ENCODE measurements at regions not wholly inside any gene's neighbourhood (a gene's known extent, or its start where the extent isn't known, plus 50 kb on each side); places are given as distances from the start of the nearest gene placed in this dataset.
"Not testable (repeated sequence)": the region's sequence is repeated elsewhere in the genome, so short reads cannot be mapped to it uniquely, and the experiment has no call there.

GRCh38 chr12:131395971-131396573 lies 314.8 kb upstream of the SFSWAP start:
- Histone ChIP-seq H3K36me3 (ENCODE audit: insufficient read depth, low read length) (no peaks in the 10 kb centered on the region), H3K9me3 (ENCODE audit: low read length) (peaks cover 5% of the 10 kb centered on the region; the same call in 1 of the 2 replicates), H3K27me3 (ENCODE audit: insufficient read depth, low read length) (no peaks in the 10 kb centered on the region), H3K79me2 (ENCODE audit: insufficient read depth, low read length) (no peaks in the 10 kb centered on the region), H3K4me3 (ENCODE audit: low read depth, low read length, poor library complexity, severe bottlenecking) (no peak overlapping the region), H3K9ac (ENCODE audit: low read length) (no peak overlapping the region), H3K4me2 (ENCODE audit: low read length) (no peak overlapping the region), H3K4me1 (ENCODE audit: insufficient read depth, low read length, severe bottlenecking) (no peaks in the 10 kb centered on the region), H3K9me2 (ENCODE audit: low read depth, low read length) (no peaks in the 10 kb centered on the region), H2AFZ (ENCODE audit: low read length) (no peak overlapping the region), H3K27ac (ENCODE audit: low read depth, low read length, poor library complexity, severe bottlenecking) (no peak overlapping the region), H4K20me1 (ENCODE audit: insufficient read depth, low read length) (no peaks in the 10 kb centered on the region), H3F3A (ENCODE audit: insufficient read depth, low read length) (no peaks in the 10 kb centered on the region)
- TF ChIP-seq CTCF (IDR thresholded peaks at IDR 0.05; ENCODE audit: low read length) (no peak), EZH2 (IDR thresholded peaks at IDR 0.05; ENCODE audit: borderline replicate concordance, low read length) (no peak)

GRCh38 chr12:131397493-131398181 lies 313.3 kb upstream of the SFSWAP start:
- no peaks in the 10 kb centered on the region for H3F3A ChIP-seq (ENCODE audit: insufficient read depth, low read length)
- H2AFZ ChIP-seq (ENCODE audit: low read length): no peak overlapping the region
- TF ChIP-seq CTCF (IDR thresholded peaks at IDR 0.05; ENCODE audit: low read length): no peak
- TF ChIP-seq EZH2 (IDR thresholded peaks at IDR 0.05; ENCODE audit: borderline replicate concordance, low read length): no peak
- no peaks in the 10 kb centered on the region for H3K9me2 ChIP-seq (ENCODE audit: low read depth, low read length)
- no peak overlapping the region for H3K4me2 ChIP-seq (ENCODE audit: low read length)
- H3K4me1 ChIP-seq (ENCODE audit: insufficient read depth, low read length, severe bottlenecking): no peaks in the 10 kb centered on the region
- no peaks in the 10 kb centered on the region for H3K79me2 ChIP-seq (ENCODE audit: insufficient read depth, low read length)
- H3K27me3 ChIP-seq (ENCODE audit: insufficient read depth, low read length): no peaks in the 10 kb centered on the region
- H3K9ac ChIP-seq (ENCODE audit: low read length): no peak overlapping the region
- H3K9me3 ChIP-seq (ENCODE audit: low read length): peaks cover 5% of the 10 kb centered on the region; the same call in 1 of the 2 replicates
- H3K4me3 ChIP-seq (ENCODE audit: low read depth, low read length, poor library complexity, severe bottlenecking): no peak overlapping the region
- H3K36me3 ChIP-seq (ENCODE audit: insufficient read depth, low read length): no peaks in the 10 kb centered on the region
- no peaks in the 10 kb centered on the region for H4K20me1 ChIP-seq (ENCODE audit: insufficient read depth, low read length)
- no peak overlapping the region for H3K27ac ChIP-seq (ENCODE audit: low read depth, low read length, poor library complexity, severe bottlenecking)

- Histone ChIP-seq H3K79me2 (ENCODE audit: insufficient read depth, low read length) (no peaks in the 10 kb centered on the region), H3K36me3 (ENCODE audit: insufficient read depth, low read length) (no peaks in the 10 kb centered on the region), H3K4me2 (ENCODE audit: low read length) (no peak overlapping the region), H4K20me1 (ENCODE audit: insufficient read depth, low read length) (no peaks in the 10 kb centered on the region), H3K9me2 (ENCODE audit: low read depth, low read length) (no peaks in the 10 kb centered on the region), H3K4me1 (ENCODE audit: insufficient read depth, low read length, severe bottlenecking) (no peaks in the 10 kb centered on the region), H3K9me3 (ENCODE audit: low read length) (peaks cover 5% of the 10 kb centered on the region; the same call in 1 of the 2 replicates), H3K27me3 (ENCODE audit: insufficient read depth, low read length) (no peaks in the 10 kb centered on the region), H3F3A (ENCODE audit: insufficient read depth, low read length) (no peaks in the 10 kb centered on the region), H3K9ac (ENCODE audit: low read length) (no peak overlapping the region), H2AFZ (ENCODE audit: low read length) (no peak overlapping the region), H3K4me3 (ENCODE audit: low read depth, low read length, poor library complexity, severe bottlenecking) (no peak overlapping the region), H3K27ac (ENCODE audit: low read depth, low read length, poor library complexity, severe bottlenecking) (no peak overlapping the region)
- TF ChIP-seq CTCF (IDR thresholded peaks at IDR 0.05; ENCODE audit: low read length) (no peak), EZH2 (IDR thresholded peaks at IDR 0.05; ENCODE audit: borderline replicate concordance, low read length) (no peak)
Measured at GRCh38 chr12:131399000-131399399, 311.9 kb upstream of the SFSWAP start.

- not testable (repeated sequence) for H3F3A ChIP-seq (ENCODE audit: insufficient read depth, low read length); H3K79me2 ChIP-seq (ENCODE audit: insufficient read depth, low read length); H3K9me2 ChIP-seq (ENCODE audit: low read depth, low read length); H3K27ac ChIP-seq (ENCODE audit: low read depth, low read length, poor library complexity, severe bottlenecking); H2AFZ ChIP-seq (ENCODE audit: low read length); H3K36me3 ChIP-seq (ENCODE audit: insufficient read depth, low read length); H4K20me1 ChIP-seq (ENCODE audit: insufficient read depth, low read length); H3K9ac ChIP-seq (ENCODE audit: low read length); H3K4me2 ChIP-seq (ENCODE audit: low read length); H3K4me1 ChIP-seq (ENCODE audit: insufficient read depth, low read length, severe bottlenecking); H3K4me3 ChIP-seq (ENCODE audit: low read depth, low read length, poor library complexity, severe bottlenecking); H3K27me3 ChIP-seq (ENCODE audit: insufficient read depth, low read length); H3K9me3 ChIP-seq (ENCODE audit: low read length)
Measured at GRCh38 chr12:131400668-131401294, 310.1 kb upstream of the SFSWAP start.

- not testable (repeated sequence) for H3K9me2 ChIP-seq (ENCODE audit: low read depth, low read length); H3K4me1 ChIP-seq (ENCODE audit: insufficient read depth, low read length, severe bottlenecking); H4K20me1 ChIP-seq (ENCODE audit: insufficient read depth, low read length); H2AFZ ChIP-seq (ENCODE audit: low read length); H3K9me3 ChIP-seq (ENCODE audit: low read length); H3K79me2 ChIP-seq (ENCODE audit: insufficient read depth, low read length); H3K27ac ChIP-seq (ENCODE audit: low read depth, low read length, poor library complexity, severe bottlenecking); H3K36me3 ChIP-seq (ENCODE audit: insufficient read depth, low read length); H3K27me3 ChIP-seq (ENCODE audit: insufficient read depth, low read length); H3F3A ChIP-seq (ENCODE audit: insufficient read depth, low read length); H3K4me3 ChIP-seq (ENCODE audit: low read depth, low read length, poor library complexity, severe bottlenecking); H3K4me2 ChIP-seq (ENCODE audit: low read length); H3K9ac ChIP-seq (ENCODE audit: low read length)
Measured at GRCh38 chr12:131401907-131402633, 308.8 kb upstream of the SFSWAP start.

All from OCI-LY1 (cell line).